ENCODE measurements at regions not wholly inside any gene's neighbourhood (a gene's known extent, or its start where the extent isn't known, plus 50 kb on each side); places are given as distances from the start of the nearest gene placed in this dataset.

- H3K27ac ChIP-seq: no peak overlapping the region
Measured at GRCh38 chr3:177517906-177518305, 320.6 kb upstream of the TBL1XR1 start.

GRCh38 chr3:177519588-177519987, 322.3 kb upstream of the TBL1XR1 start:
- TF ChIP-seq CTCF (conservative IDR thresholded peaks at IDR 0.05) (no peak), ZFX (IDR thresholded peaks at IDR 0.05) (no peak)
- H3K27ac ChIP-seq: no peak overlapping the region

More at GRCh38 chr3:177517906-177518305, 320.6 kb upstream of the TBL1XR1 start:
- TF ChIP-seq ZFX (IDR thresholded peaks at IDR 0.05): no peak
- TF ChIP-seq CTCF (conservative IDR thresholded peaks at IDR 0.05): no peak

- H3K27ac ChIP-seq: no peak overlapping the region
Measured at GRCh38 chr3:177521305-177521704, 324.0 kb upstream of the TBL1XR1 start.

GRCh38 chr3:177522051-177522450, 324.8 kb upstream of the TBL1XR1 start:
- TF ChIP-seq ZFX (IDR thresholded peaks at IDR 0.05) (no peak), CTCF (conservative IDR thresholded peaks at IDR 0.05) (no peak)
- H3K27ac ChIP-seq: no peak overlapping the region

More at GRCh38 chr3:177521305-177521704, 324.0 kb upstream of the TBL1XR1 start:
- TF ChIP-seq CTCF (conservative IDR thresholded peaks at IDR 0.05) (peak; percentile 12), ZFX (IDR thresholded peaks at IDR 0.05) (no peak)

- TF ChIP-seq CTCF (conservative IDR thresholded peaks at IDR 0.05) (no peak), ZFX (IDR thresholded peaks at IDR 0.05) (no peak)
- H3K27ac ChIP-seq: no peak overlapping the region
Measured at GRCh38 chr3:177523067-177523675, 325.9 kb upstream of the TBL1XR1 start.

- TF ChIP-seq ZFX (IDR thresholded peaks at IDR 0.05): no peak
- no peak for TF ChIP-seq CTCF (conservative IDR thresholded peaks at IDR 0.05)
- no peak overlapping the region for H3K27ac ChIP-seq
Measured at GRCh38 chr3:177523872-177524438, 326.7 kb upstream of the TBL1XR1 start.

- TF ChIP-seq CTCF (conservative IDR thresholded peaks at IDR 0.05) (no peak), ZFX (IDR thresholded peaks at IDR 0.05) (no peak)
- no peak overlapping the region for H3K27ac ChIP-seq
Measured at GRCh38 chr3:177524742-177525141, 327.5 kb upstream of the TBL1XR1 start.

All from C4-2B (cell line).